Right lobe of liver (tissue), 4 donors: ENCODE measurements at regions not wholly inside any gene's neighbourhood (a gene's known extent, or its start where the extent isn't known, plus 50 kb on each side); places are given as distances from the start of the nearest gene placed in this dataset.

Experiments used
- POLR2A ChIP-seq: fragments of 450-650 bp; IDR thresholded peaks from one replicate; pipeline ENCODE4 v1.6.1; 2017; ENCODE audit warnings: antibody characterized with exemption, mild to moderate bottlenecking
- TF ChIP-seq, protein P1 (sequence below), 4 donors: fragments of 200-600 bp in 3 of 4; fragments of 450-650 bp in 1 of 4; IDR thresholded peaks; one replicate each; pipeline versions ENCODE4 v1.5.1 to v1.8.0; 2016 to 2022; ENCODE audit warnings: antibody characterized with exemption in 4 of 4, mild to moderate bottlenecking in 2 of 4
- donor health status: DM: no; HTN: no; CAD: no.
- donor health status: DM: no; HTN: no; CAD: no.
- donor health status: DM: no; HTN: yes; CAD: no.

DNA sequence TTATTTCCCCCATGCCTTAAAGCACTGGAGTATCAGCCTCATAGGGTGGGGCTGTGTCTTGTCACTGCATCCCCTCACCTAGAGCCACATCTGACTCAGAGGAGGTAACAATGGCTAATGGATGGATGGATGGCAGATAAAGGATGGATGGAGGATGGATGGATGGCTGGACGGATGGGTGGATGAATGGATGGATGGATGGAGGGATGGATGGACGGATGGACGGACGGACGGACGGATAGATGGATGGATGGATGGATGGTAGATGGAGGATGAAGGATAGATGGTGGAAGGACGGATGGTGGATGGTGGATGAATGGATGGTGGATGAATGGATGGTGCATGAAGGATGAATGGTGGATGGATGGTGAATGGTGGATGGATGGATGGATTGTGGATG is 77.2 kb downstream of the PDGFA start:
- TF ChIP-seq, protein P1, sequence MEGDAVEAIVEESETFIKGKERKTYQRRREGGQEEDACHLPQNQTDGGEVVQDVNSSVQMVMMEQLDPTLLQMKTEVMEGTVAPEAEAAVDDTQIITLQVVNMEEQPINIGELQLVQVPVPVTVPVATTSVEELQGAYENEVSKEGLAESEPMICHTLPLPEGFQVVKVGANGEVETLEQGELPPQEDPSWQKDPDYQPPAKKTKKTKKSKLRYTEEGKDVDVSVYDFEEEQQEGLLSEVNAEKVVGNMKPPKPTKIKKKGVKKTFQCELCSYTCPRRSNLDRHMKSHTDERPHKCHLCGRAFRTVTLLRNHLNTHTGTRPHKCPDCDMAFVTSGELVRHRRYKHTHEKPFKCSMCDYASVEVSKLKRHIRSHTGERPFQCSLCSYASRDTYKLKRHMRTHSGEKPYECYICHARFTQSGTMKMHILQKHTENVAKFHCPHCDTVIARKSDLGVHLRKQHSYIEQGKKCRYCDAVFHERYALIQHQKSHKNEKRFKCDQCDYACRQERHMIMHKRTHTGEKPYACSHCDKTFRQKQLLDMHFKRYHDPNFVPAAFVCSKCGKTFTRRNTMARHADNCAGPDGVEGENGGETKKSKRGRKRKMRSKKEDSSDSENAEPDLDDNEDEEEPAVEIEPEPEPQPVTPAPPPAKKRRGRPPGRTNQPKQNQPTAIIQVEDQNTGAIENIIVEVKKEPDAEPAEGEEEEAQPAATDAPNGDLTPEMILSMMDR (IDR thresholded peaks at IDR 0.05) = no peak
- TF ChIP-seq POLR2A = no peak
